Lower leg skin (tissue), 3 donors: ENCODE measurements at regions not wholly inside any gene's neighbourhood (a gene's known extent, or its start where the extent isn't known, plus 50 kb on each side); places are given as distances from the start of the nearest gene placed in this dataset.

Source experiments
- CTCF ChIP-seq, 3 donors: fragments of 450-650 bp; IDR thresholded peaks; one replicate each; pipeline ENCODE4 v1.5.1; 2016; ENCODE audit warnings: antibody characterized with exemption in 3 of 3, mild to moderate bottlenecking in 3 of 3, moderate library complexity in 2 of 3
- POLR2A ChIP-seq, 2 donors: fragments of 450-650 bp; IDR thresholded peaks; one replicate each; pipeline ENCODE4 v1.6.1; 2016 to 2017; ENCODE audit warnings: antibody characterized with exemption in 2 of 2, mild to moderate bottlenecking in 1 of 2, moderate library complexity in 1 of 2

GRCh38 chr1:99198393-99198792 lies 65.9 kb upstream of the PLPPR4 start:
- no peak for TF ChIP-seq POLR2A (IDR thresholded peaks at IDR 0.05)
- no peak for TF ChIP-seq CTCF (IDR thresholded peaks at IDR 0.05)
